K562 (cell line): ENCODE measurements at regions not wholly inside any gene's neighbourhood (a gene's known extent, or its start where the extent isn't known, plus 50 kb on each side); places are given as distances from the start of the nearest gene placed in this dataset.
"Not testable (repeated sequence)": the region's sequence is repeated elsewhere in the genome, so short reads cannot be mapped to it uniquely, and the experiment has no call there.

ENCODE experiments used
- ATAC-seq: fragments of 200-7000 bp; cut with Tn5 transposase; 3 replicates; pipeline ENCODE4 v1.9.1; 2020; ENCODE audit warnings: moderate library complexity
- BruUV-seq: library from RNA; stranded (reverse); fragments of 400-500 nt; replicated peaks from 2 replicates; lab custom pipeline; 2021; lab: Mats Ljungman, UMichigan
- CTCF ChIA-PET: fragments of 300-600 bp; formaldehyde crosslinking; extraction: SDS; loops from one replicate; lab custom pipeline; 2021; ENCODE audit warnings: low intra/inter-chr PET ratio; lab: Yijun Ruan, JAX
- POLR2A ChIA-PET: fragments of 300-600, 350-650 bp; sonication (Branson Sonifier 250); formaldehyde crosslinking; extraction: SDS; loops from one replicate; lab custom pipeline; 2021; ENCODE audit warnings: antibody characterized with exemption, inconsistent platforms; lab: Yijun Ruan, JAX
- DNase-seq, 4 experiments: peaks; one replicate each; pipeline versions ENCODE4 v3.0.0 to v3.0.0-alpha.2; 2011 to 2018; ENCODE audit warnings: low spot score in 3 of 4, mixed read lengths in 3 of 4; ENCODE audit errors: extremely low read depth in 1 of 4
- FAIRE-seq: peaks from 2 replicates; lab custom pipeline; 2011; peaks lifted over from hg19 to GRCh38; lab: Jason Lieb, UNC
- H2AFZ ChIP-seq: 2 replicates; pipeline ENCODE4 v1.6.0; 2011; ENCODE audit warnings: low read depth, low read length, control low read depth, inconsistent platforms
- H3K27ac ChIP-seq: fragments of 200-600 bp; 3 replicates; pipeline ENCODE4 v1.8.0; 2011; ENCODE audit warnings: low read depth, mild to moderate bottlenecking, control low read depth, inconsistent platforms, low read length, moderate library complexity, mixed read lengths; ENCODE audit errors: extremely low read depth
- H3K27me3 ChIP-seq, 2 experiments: fragments of 300-600 bp in 1 of 2; 2 replicates in 1 of 2; 3 replicates in 1 of 2; pipeline versions ENCODE4 v1.6.0 to v1.8.0; 2011; ENCODE audit warnings: inconsistent platforms in 2 of 2, low read length in 2 of 2, mild to moderate bottlenecking in 1 of 2, mixed read lengths in 1 of 2, moderate library complexity in 1 of 2; ENCODE audit not compliant: control insufficient read depth in 2 of 2, insufficient read depth in 2 of 2
- H3K36me3 ChIP-seq: fragments of 300-600 bp; 3 replicates; pipeline ENCODE4 v1.8.0; 2011; ENCODE audit warnings: mild to moderate bottlenecking, low read length, inconsistent platforms; ENCODE audit not compliant: control insufficient read depth, insufficient read depth
- H3K4me1 ChIP-seq, 2 experiments: fragments of 200-600 bp in 1 of 2; replicated peaks in 1 of 2; 2 replicates in 1 of 2; 3 replicates in 1 of 2; pipeline versions ENCODE4 v1.5.1 to v1.8.0; 2011; ENCODE audit warnings: inconsistent platforms in 2 of 2, low read length in 2 of 2, mild to moderate bottlenecking in 1 of 2, mixed read lengths in 1 of 2, moderate library complexity in 1 of 2; ENCODE audit not compliant: control insufficient read depth in 2 of 2, insufficient read depth in 2 of 2
- H3K4me2 ChIP-seq: 2 replicates; pipeline ENCODE4 v1.6.1; 2011; ENCODE audit warnings: low read length, control low read depth, inconsistent platforms, mixed read lengths; ENCODE audit not compliant: insufficient read depth
- H3K4me3 ChIP-seq: fragments of 200-600 bp; sonication (generic), shearing (Covaris generic); 2 replicates; pipeline ENCODE4 v1.5.1; 2016; ENCODE audit warnings: control low read depth, inconsistent platforms
- H3K79me2 ChIP-seq: fragments of 200-600 bp; 3 replicates; pipeline ENCODE4 v1.8.0; 2011; ENCODE audit warnings: low read length, inconsistent platforms; ENCODE audit not compliant: control insufficient read depth, insufficient read depth
- H3K9ac ChIP-seq, 2 experiments: 2 replicates each; pipeline versions ENCODE4 v1.6.0 to v1.6.1; 2011; ENCODE audit warnings: low read depth in 2 of 2, low read length in 2 of 2, control low read depth in 1 of 2, inconsistent platforms in 1 of 2, mild to moderate bottlenecking in 1 of 2, mixed read lengths in 1 of 2; ENCODE audit not compliant: insufficient read depth in 1 of 2
- H3K9me1 ChIP-seq: one replicate; pipeline ENCODE4 v1.6.0; 2011; ENCODE audit warnings: inconsistent platforms, mild to moderate bottlenecking, low read length, moderate library complexity; ENCODE audit not compliant: control insufficient read depth, insufficient read depth
- H3K9me3 ChIP-seq: replicated peaks from 2 replicates; pipeline ENCODE4 v1.5.1; 2011; ENCODE audit warnings: low read depth, low read length, inconsistent platforms; ENCODE audit not compliant: control insufficient read depth, insufficient read depth
- H4K20me1 ChIP-seq: replicated peaks from 2 replicates; pipeline ENCODE4 v1.6.1; 2011; ENCODE audit warnings: low read length, inconsistent platforms, mixed read lengths; ENCODE audit not compliant: control insufficient read depth, insufficient read depth
- BCOR ChIP-seq: fragments of 450-650 bp; IDR thresholded peaks from 2 replicates; pipeline ENCODE4 v1.6.1; 2016
- KDM1A ChIP-seq, 2 experiments: fragments of 450-650 bp; IDR thresholded peaks; 2 replicates each; pipeline ENCODE4 v1.6.1; 2016; ENCODE audit warnings: mild to moderate bottlenecking in 2 of 2
- NFIC ChIP-seq: fragments of 450-650 bp; IDR thresholded peaks from 2 replicates; pipeline ENCODE4 v1.6.1; 2017; ENCODE audit warnings: mild to moderate bottlenecking, inconsistent platforms
- NFIX ChIP-seq: fragments of 250-450 bp; sonication (Bioruptor Pico); IDR thresholded peaks from 2 replicates; pipeline ENCODE4 v1.4.0; 2020; ENCODE audit warnings: low read depth, mild to moderate bottlenecking, moderate library complexity
- ZNF146 ChIP-seq: IDR thresholded peaks from one replicate; pipeline ENCODE4 v1.6.1; 2018; ENCODE audit warnings: missing compliant biosample characterization; ENCODE audit not compliant: unreplicated experiment
- WGBS: fragments of 100-300 bp; shearing (Covaris generic); methylation state at CpG from one replicate; pipeline ENCODE4 v1.1.6; 2016; ENCODE audit warnings: low coverage, mixed read lengths; ENCODE audit not compliant: insufficient coverage; ENCODE audit errors: missing lambda C conversion rate; 5-methylcytosine and 5-hydroxymethylcytosine counted together
- in situ Hi-C: fragments of 300-500 bp; cut with MboI; formaldehyde crosslinking; loops from 4 replicates; pipeline ENCODE4 v1.15.0; 2018; ENCODE audit warnings: inconsistent platforms, mixed read lengths
- intact Hi-C: fragments of 100-400 bp; cut with micrococcal nuclease; formaldehyde crosslinking; loops from 2 replicates; pipeline ENCODE4 v1.14.2; 2022

GRCh38 chr7:6970180-6970579, 144.1 kb upstream of the CCZ1B start:
- H3K4me1 ChIP-seq, H3K4me2 ChIP-seq, H3K9me1 ChIP-seq, DNase-seq, H2AFZ ChIP-seq, CTCF ChIA-PET: not testable (repeated sequence)
- in situ Hi-C loops = loop anchor here (25.0 kb wide), 3 partner anchors 342 to 1317 kb away; no protein-coding TSS in a partner anchor
- WGBS = 14% methylated on average over 1 of the region's 3 CpGs
- TF ChIP-seq NFIC (peak; percentile 83), KDM1A (IDR thresholded peaks at IDR 0.05) (peak in 1 of 2 experiments; percentile 25; a peak in 1 of 4 replicates), NFIX (CRISPR knock-in tag) (peak; percentile 37; the same call in 1 of the 2 replicates), ZNF146 (peak; percentile 65), BCOR (0 out of 2 replicates have a peak, but pooled peaks have one; percentile 25)
- TF ChIP-seq, all 486 proteins: peak for 5; not testable (repeated sequence) for 481
- intact Hi-C loops, H3K9me3 ChIP-seq, H3K27ac ChIP-seq, FAIRE-seq, H3K4me3 ChIP-seq, ATAC-seq, H4K20me1 ChIP-seq, POLR2A ChIA-PET, H3K79me2 ChIP-seq, H3K9ac ChIP-seq, H3K27me3 ChIP-seq, H3K36me3 ChIP-seq, BruUV-seq: not testable (repeated sequence)

DNA sequence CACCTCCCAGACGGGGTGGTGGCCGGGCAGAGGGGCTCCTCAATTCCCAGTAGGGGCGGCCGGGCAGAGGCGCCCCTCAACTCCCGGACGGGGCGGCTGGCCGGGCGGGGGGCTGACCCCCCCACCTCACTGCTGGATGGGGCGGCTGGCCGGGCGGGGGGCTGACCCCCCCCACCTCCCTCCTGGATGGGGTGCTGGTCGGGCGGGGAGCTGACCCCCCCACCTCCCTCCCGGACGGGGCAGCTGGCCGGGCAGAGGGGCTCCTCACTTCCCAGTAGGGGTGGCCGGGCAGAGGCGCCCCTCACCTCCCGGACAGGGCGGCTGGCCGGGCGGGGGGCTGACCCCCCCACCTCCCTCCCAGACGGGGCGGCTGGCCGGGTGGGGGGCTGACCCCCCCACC, 148.8 kb upstream of the CCZ1B start:
- not testable (repeated sequence) for BruUV-seq

GRCh38 chr7:6975346-6975745, 149.3 kb upstream of the CCZ1B start:
- CTCF ChIA-PET, H3K9ac ChIP-seq: not testable (repeated sequence)

More for the DNA sequence above, 148.8 kb upstream of the CCZ1B start:
- H3K4me1 ChIP-seq, H3K9me3 ChIP-seq, H3K9ac ChIP-seq, H3K79me2 ChIP-seq, CTCF ChIA-PET, H3K27ac ChIP-seq, intact Hi-C loops, ATAC-seq, H3K36me3 ChIP-seq, POLR2A ChIA-PET, H3K4me3 ChIP-seq, H4K20me1 ChIP-seq, H3K27me3 ChIP-seq, DNase-seq, FAIRE-seq, H3K9me1 ChIP-seq, H3K4me2 ChIP-seq, H2AFZ ChIP-seq: not testable (repeated sequence)
- in situ Hi-C loops = loop anchor here (25.0 kb wide), 3 partner anchors 337 to 1312 kb away; no protein-coding TSS in a partner anchor
- no CpG with 5 or more reads among the region's 27 CpGs for WGBS

More at GRCh38 chr7:6975346-6975745, 149.3 kb upstream of the CCZ1B start:
- intact Hi-C loops, H3K4me1 ChIP-seq, H3K9me1 ChIP-seq, H3K4me3 ChIP-seq, H2AFZ ChIP-seq, H3K9me3 ChIP-seq, POLR2A ChIA-PET, H3K27ac ChIP-seq, in situ Hi-C loops, BruUV-seq, FAIRE-seq, H3K36me3 ChIP-seq, H3K4me2 ChIP-seq, H3K27me3 ChIP-seq, H3K79me2 ChIP-seq, ATAC-seq, H4K20me1 ChIP-seq, DNase-seq: not testable (repeated sequence)
- WGBS = 40% methylated on average over 1 of the region's 28 CpGs
